GM19023 (cell line): ENCODE measurements at regions not wholly inside any gene's neighbourhood (a gene's known extent, or its start where the extent isn't known, plus 50 kb on each side); places are given as distances from the start of the nearest gene placed in this dataset.
"Not testable (repeated sequence)": the region's sequence is repeated elsewhere in the genome, so short reads cannot be mapped to it uniquely, and the experiment has no call there.

Experiments
- ATAC-seq: cut with Tn5 transposase; IDR thresholded peaks from one replicate; pipeline ENCODE4 v1.9.1; 2021; ENCODE audit warnings: mild to moderate bottlenecking, moderate library complexity; ENCODE audit not compliant: unreplicated experiment

DNA sequence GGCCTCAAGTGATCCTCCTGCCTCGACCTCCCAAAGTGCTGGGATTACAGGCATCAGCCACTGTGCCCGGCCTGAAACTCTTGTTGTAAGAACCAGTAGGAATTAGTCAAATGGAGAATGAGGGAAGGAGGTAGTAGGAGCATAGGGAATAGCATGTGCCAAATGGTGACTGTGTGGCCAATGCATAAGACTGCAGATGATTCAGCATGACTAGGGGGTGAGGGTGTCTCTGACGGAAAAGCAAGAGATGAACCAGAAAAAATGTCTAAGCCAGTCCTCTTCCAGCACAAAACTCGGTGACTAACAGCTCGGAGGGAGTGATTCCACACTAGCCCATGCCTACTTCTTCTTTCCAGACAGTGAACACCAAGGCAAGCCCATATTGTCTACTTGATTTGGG is 58.2 kb upstream of the DUSP21 start:
- ATAC-seq: no peak

DNA sequence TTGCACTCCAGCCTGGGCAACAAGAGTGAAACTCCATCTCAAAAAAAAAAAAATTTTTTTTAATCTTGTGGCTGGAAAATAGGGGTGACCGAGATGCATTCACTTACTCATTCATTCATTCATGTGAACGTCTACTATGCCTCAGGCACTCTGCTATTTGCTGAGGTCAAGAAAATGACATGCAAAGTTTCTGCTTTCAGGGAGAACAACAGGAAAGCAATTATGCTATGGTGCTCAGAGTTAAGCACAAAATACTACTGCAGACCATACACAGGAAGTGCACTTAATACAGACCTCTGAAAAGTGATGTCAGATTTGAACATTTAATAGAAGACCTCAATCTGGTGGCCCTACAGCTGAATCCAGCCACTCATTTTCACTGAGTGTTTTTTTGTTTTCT is 59.6 kb upstream of the DUSP21 start:
- ATAC-seq: no peak

DNA sequence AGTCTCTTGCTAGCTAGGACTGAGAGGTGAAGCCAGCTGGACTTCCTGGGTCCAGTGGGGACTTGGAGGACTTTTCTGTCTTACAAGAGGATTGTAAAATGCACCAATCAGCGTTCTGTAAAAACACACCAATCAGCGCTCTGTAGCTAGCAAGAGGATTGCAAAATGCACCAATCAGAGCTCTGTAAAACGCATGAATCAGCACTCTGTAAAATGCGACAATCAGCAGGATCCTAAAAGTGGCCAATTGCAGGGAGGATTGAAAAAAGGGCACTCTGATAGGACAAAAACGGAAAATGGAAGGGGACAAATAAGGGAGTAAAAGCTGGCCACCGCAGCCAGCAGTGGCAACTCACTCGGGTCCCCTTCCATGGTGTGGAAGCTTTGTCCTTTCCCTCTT is 65.6 kb upstream of the DUSP21 start:
- ATAC-seq: no peak

DNA sequence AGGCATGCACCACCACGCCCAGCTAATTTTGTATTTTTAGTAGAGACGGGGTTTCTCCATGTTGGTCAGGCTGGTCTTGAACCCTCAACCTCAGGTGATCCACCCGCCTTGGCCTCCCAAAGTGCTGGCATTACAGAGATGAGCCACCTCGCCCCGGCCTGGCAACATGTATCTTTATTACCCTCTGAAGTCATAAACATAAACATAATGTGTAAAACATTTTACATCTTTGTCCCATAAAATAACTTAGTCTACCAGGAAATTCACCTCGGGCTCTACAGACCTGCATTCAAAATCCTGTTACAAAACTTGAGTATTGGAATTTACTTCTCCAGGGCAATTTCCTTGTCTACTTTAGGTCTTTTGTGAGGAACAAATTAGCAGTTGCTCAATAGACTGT is 68.1 kb upstream of the DUSP21 start:
- ATAC-seq: no peak

DNA sequence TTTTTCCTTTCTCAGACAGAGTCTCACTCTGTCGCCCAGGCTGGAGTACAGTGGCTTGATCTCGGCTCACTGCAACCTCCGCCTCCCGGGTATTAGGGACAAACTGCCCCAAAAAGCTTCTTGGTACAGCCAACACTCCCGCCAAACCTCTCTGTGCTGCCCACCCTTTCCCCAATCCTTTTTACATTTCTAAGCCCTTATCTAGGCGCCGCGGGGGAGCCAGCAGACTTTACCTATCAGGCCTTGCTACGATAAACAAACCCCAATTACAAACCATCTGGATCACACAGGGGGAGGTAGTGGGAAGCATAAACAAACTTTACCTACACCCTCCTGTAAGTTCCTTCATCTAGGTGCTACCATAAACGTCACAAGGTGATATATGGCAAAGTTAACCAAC is 69.8 kb upstream of the DUSP21 start:
- not testable (repeated sequence) for ATAC-seq

DNA sequence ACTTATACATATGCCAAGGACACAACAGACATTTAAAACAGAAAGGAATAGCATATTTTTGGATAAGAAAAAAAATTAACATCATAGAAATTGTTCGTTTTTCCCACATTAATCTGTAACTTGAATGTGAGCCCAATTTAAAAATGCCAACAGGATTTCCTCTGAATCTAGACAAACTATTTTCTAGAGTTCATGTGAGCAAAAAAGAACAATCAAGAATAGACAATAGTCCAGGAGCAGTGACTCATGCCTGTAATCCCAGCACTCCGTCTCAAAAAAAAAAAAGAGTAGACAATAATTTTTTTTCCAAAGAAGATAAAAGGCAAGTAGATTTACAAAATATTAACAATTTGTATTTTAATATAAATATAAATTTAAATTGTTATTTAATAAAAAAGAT is 73.7 kb upstream of the DUSP21 start:
- no peak for ATAC-seq

DNA sequence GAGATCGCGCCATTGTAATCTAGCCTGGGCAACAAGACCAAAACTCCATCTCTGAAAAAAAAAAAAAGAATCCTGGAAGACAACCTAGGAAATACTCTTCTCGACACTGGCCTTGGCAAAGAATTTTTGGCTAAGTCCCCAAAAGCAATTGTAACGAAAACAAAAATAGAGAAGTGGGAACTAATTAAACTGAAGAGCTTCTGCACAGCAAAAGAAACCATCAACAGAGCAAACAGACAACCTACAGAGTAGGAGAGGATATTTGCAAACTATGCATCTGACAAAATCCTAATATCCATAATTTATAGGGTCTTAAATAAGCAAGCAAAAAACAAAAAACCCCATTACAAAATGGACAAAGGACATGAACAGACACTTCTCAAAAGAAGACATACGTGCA is 76.5 kb upstream of the DUSP21 start:
- ATAC-seq: no peak

DNA sequence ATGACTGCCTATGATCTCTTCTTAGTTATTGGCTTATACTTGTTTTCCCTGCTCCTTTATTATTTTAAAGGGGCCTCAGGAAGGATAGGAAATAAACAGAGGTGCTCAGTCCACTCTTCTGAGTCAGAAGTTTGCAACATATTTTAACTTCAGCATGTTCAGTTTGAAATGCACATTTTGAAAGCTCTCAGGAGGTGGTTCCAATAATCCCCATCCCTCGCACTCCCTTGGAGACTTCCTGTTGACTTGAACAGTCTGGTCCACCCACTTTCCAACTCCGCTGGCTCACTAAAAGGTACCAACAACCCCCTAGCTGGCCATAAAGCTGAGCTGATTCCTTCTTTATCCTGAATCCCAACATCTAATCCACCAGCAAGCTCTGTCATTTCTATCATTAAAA is 78.3 kb upstream of the DUSP21 start:
- ATAC-seq: no peak

DNA sequence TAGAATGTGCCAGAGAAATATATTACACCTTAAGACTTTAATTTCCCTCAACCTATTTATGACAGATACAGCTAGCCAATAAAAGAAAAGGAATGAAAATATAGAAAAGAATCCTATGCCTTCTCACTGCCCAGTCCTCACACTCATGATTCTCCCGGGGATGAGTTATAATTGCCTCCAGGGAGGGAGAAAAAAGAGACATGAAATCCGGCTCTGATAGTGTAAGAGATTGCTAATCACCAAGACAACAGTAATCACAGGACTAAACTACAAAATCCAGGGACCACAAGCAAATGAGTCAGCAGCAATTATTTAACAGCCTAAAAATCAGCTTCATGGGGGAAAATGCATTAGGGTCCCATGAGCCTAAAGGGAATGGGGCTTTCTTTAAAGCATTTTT is 95.9 kb upstream of the DUSP21 start:
- ATAC-seq: no peak

DNA sequence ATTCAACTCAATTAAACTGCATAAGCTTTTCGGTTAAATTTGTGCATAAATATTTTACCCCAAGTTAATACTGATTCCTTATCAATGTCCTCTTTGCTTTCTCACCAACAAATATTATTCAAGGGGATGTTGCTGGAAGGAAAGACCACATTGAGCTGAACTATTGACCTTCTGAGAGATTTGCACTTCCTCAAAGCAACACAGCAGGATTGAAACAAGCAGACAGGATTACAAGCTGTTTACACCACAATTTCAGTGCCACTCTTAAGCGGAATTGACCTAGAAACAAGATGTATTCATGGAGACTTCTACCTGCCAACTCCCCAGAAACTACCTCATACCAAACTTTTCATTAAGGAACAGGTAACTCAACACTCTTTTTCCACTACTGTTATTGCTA is 96.5 kb upstream of the DUSP21 start:
- no peak for ATAC-seq

DNA sequence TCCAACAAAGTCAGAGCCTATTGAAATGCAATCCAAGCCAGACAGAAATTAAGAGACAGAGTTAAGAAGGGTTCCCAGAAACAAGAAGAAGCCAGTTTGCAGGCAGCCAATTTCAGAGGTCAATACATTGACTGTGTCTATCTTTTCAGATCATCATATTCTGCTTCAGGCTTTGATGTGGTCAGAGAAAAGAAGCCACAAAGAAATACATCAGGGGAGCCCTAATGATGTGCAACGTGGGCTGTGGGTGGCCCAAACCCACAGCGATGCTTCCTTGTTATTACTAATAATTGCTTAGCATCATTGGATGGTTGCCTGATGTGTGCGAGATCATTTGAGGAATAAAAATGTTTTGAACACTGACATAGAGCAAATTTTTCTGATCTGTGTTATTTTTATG is 99.0 kb upstream of the DUSP21 start:
- ATAC-seq: no peak

DNA sequence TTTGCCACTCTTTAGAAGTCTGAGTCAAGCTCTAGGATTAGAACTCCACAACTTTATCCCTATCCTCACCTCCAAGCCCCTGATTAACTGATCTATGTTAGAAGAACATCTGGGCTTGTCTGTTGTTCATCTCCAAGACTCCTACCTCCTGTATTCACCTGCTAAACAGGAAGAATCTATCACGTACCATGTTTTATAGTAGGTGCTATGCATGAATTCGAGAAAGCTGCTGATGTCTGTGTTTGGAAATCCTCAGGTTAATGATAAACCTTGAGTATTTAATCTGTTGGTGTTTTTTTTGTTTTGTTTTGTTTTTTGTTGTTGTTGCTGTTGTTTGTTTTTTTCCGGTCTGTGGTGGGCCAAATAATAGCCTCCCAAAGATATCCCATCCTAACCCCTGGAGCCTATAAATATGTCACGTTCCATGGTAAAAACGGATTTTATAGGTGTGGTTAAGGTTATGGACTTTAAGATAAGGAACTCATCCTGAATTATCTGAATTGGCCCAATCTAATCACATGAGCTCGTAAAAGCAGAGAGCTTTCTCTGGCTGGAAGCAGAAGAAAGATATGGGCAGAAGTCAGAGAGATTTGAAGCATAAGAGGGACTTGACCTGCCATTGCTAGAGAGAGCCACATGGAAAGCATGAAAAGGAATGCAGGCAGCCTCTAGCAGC is 101.2 kb upstream of the DUSP21 start:
- ATAC-seq: no peak

DNA sequence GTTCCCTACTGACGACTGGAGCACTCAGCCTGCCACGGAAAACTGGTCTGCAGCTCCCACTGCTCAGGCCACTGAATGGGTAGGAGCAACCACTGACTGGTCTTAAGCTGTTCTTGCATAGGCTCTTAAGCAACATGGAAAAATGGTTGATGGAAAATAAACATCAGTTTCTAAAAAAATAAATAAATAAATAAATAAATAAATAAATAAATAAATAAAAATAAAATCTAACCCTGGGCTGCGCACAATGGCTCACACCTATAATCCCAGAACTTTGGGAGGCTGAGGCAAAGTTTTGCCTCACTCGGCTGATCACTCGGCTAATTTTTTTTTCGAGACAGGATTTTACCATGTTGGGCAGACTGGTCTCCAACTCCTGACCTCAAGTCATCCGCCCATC is 102.0 kb upstream of the DUSP21 start:
- not testable (repeated sequence) for ATAC-seq

DNA sequence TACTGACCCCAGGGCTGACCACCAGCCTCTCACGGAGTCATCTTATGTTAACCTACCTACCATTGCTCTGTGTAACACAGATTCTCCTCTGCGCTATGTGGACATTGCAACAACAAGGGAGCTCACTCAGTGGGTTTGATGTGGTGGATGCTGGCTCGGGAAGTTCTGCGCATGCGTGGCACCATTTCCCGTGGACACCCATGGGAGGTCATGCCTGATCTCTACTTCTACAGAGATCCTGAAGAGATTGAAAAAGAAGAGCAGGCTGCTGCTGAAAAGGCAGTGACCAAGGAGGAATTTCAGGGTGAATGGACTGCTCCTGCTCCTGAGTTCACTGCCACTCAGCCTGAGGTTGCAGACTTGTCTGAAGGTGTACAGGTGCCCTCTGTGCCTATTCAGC is 102.4 kb upstream of the DUSP21 start:
- not testable (repeated sequence) for ATAC-seq

DNA sequence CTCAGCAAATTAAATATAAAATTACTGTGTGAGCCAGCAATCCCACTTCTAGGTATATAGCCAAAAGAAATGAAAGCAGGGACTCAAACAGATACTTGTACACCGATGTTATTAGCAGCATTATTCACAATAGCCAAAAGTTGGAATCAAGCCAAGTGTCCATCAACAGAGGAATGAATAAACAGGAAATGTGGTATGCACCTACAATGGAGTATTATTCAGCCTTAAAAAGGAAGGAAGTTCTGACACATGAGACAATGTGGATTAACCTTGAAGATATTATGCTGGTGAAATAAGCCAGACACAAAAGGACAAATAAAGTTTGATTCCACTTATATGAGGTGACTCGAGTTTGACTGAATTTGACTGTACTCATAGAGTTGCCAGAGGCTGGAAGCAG is 108.3 kb upstream of the DUSP21 start:
- ATAC-seq: no peak

DNA sequence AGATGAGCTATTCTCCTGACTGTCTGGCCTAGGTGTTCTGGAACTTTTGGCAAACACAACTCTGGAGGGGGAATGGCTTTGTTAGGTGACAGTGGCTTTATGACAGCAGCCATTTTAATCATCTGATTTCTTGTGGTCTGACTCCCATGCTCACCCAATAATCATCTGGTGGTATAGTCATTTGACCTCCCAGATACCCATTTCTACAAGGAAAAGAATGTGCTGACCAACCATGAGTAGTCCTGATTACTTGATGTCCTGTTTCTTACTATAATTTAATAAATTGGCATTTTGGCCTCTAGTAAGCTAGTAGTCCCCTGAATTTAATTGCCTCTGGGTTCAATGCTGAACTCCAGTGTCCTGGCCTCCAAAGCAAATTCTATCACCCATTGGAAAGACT is 109.9 kb upstream of the DUSP21 start:
- no peak for ATAC-seq

DNA sequence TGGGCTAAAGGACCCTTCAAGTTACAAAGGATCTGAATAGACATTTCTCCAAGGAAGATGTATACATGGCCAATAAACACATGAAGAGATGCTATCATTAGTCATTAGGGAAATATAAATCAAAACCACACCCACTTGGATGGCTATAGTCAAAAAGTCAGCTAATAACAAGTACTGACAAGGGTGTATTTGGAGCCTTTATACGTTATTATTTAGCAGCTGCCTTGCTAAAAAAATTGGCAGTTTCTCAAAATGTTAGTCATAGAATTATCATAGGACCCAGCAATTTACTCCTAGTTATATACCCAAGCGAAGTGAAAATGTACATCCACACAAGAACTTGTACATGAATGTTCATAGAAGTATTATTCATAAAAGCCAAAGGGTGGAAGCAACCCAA is 112.7 kb upstream of the DUSP21 start:
- ATAC-seq: no peak

DNA sequence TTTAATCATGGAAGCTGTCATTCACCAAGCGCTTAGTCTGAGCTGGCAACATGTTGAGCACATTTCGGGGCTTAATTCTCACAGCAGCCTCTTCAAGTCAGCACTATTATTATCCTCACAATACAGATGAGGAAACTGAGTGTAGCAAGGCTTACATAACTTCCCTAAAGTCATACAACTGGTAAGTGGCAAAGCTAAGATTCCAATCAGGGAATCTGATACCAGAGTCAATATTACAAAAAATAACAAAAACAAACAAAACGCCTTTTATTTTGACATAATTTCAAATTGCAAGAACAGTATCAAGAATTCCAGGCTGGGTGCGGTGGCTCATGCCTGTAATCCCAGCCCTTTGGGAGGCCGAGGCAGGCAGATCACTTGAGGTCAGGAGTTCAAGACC is 120.4 kb upstream of the DUSP21 start:
- no peak for ATAC-seq

DNA sequence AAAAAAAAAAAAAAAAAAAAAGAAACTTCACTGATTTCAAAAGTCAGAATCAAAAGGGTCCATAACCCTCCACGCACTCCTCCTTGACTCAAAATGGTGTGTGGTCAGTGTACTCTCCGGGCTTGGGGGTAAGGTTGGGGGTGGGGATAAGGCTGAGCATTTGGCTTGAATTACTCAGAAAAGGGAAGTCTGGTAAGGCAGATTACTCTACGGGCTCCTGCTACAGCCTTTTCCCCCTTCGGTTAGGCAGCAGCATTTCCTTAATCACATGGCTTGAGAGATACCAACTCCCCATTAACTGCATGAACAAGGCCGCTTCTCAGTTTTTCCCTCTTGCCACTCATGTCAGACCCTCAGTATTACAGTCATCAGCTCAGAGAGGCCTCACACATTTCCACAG is 135.4 kb upstream of the DUSP21 start:
- ATAC-seq: no peak

DNA sequence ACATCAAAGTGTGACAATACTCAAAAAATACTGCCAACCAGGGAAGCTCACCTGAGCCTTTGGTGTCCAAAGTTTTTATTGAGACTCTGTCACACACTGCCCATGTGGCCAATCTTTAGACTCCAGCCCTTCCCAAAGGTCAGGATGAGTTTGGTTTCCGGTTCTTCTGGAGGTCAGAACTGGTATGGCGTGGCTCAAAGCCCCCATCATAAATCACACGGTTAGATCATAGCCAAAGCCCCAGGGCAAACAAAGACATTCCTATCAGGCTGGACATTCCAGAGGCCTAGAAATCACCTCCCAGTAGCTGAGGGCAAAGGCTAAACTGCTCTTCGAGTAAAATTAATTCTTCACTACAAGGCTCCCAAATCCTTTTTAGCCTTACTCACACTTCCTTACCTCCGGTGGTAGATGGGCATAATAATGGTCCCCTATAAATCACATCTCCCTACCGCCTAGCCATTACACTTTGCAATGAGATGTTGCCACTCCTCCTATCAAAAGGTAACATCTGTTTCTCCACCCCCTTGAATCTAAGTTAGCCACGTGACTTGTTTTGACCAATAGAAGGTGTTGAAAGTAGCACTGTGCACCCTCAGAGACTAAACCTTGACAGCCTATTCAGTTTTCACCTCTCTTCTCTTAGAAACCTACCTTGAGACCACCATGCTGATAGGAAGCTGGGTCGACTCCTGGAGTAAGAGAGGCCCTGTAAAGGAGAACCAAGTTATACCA is 137.8 kb upstream of the DUSP21 start:
- no peak for ATAC-seq

DNA sequence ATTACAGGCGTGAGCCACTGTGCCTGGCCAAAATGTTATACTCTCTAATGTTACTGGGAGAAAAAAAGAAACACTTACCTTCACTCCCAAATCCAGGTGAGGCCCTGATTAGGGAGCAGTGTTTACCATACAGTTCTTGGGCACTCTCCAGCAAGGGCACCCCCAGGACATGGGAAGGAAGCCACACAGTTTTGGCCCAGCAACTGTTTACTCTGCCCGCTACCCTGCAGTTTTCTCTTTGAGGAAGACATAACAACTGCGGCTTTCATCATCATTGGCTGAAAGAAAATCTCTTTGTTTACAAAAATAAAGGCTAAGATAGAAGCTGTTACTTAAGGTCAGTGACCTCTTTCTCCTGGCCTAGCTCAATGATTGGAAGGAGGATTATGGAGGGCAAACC is 145.5 kb upstream of the DUSP21 start:
- no peak for ATAC-seq

DNA sequence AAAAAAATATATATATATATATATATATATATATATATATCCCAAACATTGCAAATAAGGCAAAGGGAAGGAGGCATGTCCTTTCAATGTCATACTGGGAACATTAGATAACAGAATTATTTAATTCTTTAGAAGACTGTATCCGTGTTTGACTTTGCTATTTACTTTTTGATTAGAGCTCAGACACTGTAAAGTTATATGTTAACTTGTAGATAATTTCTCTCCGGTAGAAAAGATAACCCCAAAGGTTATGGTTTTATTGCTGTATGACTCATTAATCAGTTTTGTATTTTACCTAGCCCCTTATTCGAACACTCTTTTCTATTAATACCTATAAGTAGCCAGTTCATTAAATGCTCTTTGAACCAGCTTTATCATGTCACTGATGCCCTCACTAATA is 150.6 kb upstream of the DUSP21 start:
- no peak for ATAC-seq

DNA sequence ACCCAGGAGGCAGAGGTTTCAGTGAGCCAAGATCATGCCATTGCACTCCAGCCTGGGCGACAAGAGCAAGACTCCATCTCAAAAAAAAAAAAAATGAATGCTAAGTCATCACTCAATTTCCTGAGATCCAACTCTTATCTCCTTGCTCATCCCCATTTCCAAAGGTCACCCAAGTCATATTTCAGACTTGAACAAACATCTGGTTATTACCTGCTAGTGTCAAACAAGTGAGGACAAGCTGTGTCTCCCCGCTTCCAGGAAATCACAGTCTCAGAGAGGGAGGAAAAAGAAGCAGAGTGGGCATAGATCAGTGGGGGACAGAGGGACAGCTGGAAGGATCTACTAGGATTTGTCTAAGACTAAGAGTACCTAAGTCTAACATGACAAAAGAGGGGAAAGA is 147.5 kb upstream of the FUNDC1 start:
- no peak for ATAC-seq
